Fibroblast of lung (primary cell): ENCODE measurements at regions not wholly inside any gene's neighbourhood (a gene's known extent, or its start where the extent isn't known, plus 50 kb on each side); places are given as distances from the start of the nearest gene placed in this dataset.

ENCODE experiments used
- DNase-seq, 2 donors: peaks; one replicate each; pipeline versions ENCODE4 v3.0.0 to v3.0.0-alpha.2; 2010; ENCODE audit warnings: low read depth in 2 of 2
- H2AFZ ChIP-seq: 2 replicates; pipeline ENCODE4 v1.5.1; 2012; ENCODE audit warnings: low read length, control low read depth, inconsistent platforms
- H3K27ac ChIP-seq: 2 replicates; pipeline ENCODE4 v1.5.1; 2011; ENCODE audit warnings: low read length, control low read depth; ENCODE audit not compliant: insufficient read depth
- H3K27me3 ChIP-seq: 2 replicates; pipeline ENCODE4 v1.5.1; 2011; ENCODE audit warnings: mild to moderate bottlenecking, low read length; ENCODE audit not compliant: control insufficient read depth, insufficient read depth
- H3K36me3 ChIP-seq: 2 replicates; pipeline ENCODE4 v1.5.1; 2011; ENCODE audit warnings: low read length; ENCODE audit not compliant: control insufficient read depth, insufficient read depth
- H3K4me1 ChIP-seq: 2 replicates; pipeline ENCODE4 v1.5.1; 2011; ENCODE audit warnings: low read length; ENCODE audit not compliant: control insufficient read depth, insufficient read depth; ENCODE audit errors: extremely low read depth
- H3K4me2 ChIP-seq: 2 replicates; pipeline ENCODE4 v1.5.1; 2011; ENCODE audit warnings: low read length, control low read depth; ENCODE audit not compliant: insufficient read depth; ENCODE audit errors: extremely low read depth
- H3K4me3 ChIP-seq, 4 experiments: fragments of 200-600 bp in 1 of 4; sonication (generic) in 1 of 4; replicated peaks in 1 of 4; 2 replicates each; pipeline ENCODE4 v1.5.1; 2011 to 2016; ENCODE audit warnings: low read length in 4 of 4, low read depth in 3 of 4, mild to moderate bottlenecking in 3 of 4, control low read depth in 2 of 4, inconsistent platforms in 1 of 4, mixed read lengths in 1 of 4; ENCODE audit not compliant: insufficient read depth in 1 of 4; ENCODE audit errors: control extremely low read depth in 1 of 4
- H3K79me2 ChIP-seq: 2 replicates; pipeline ENCODE4 v1.5.1; 2012; ENCODE audit warnings: mild to moderate bottlenecking, low read length, inconsistent platforms; ENCODE audit not compliant: control insufficient read depth, insufficient read depth
- H3K9ac ChIP-seq: 2 replicates; pipeline ENCODE4 v1.5.1; 2011; ENCODE audit warnings: mild to moderate bottlenecking, low read length, control low read depth; ENCODE audit not compliant: insufficient read depth
- H3K9me3 ChIP-seq: 2 replicates; pipeline ENCODE4 v1.5.1; 2012; ENCODE audit warnings: low read depth, low read length; ENCODE audit not compliant: control insufficient read depth, insufficient read depth
- H4K20me1 ChIP-seq: 2 replicates; pipeline ENCODE4 v1.5.1; 2011; ENCODE audit warnings: low read length; ENCODE audit not compliant: control insufficient read depth, insufficient read depth; ENCODE audit errors: extremely low read depth
- EZH2 ChIP-seq: IDR thresholded peaks from 2 replicates; pipeline ENCODE4 v1.5.1; 2012; ENCODE audit warnings: low read length, control low read depth, mild to moderate bottlenecking; ENCODE audit errors: missing control alignments
- TF ChIP-seq, protein P1 (sequence below), 2 donors: IDR thresholded peaks in 1 of 2; conservative IDR thresholded peaks in 1 of 2; 1 replicate in 1 of 2; 2 replicates in 1 of 2; pipeline ENCODE4 v1.5.1; 2011 to 2012; ENCODE audit warnings: low read length in 2 of 2, control low read depth in 1 of 2, inconsistent platforms in 1 of 2, low read depth in 1 of 2, mild to moderate bottlenecking in 1 of 2

DNA sequence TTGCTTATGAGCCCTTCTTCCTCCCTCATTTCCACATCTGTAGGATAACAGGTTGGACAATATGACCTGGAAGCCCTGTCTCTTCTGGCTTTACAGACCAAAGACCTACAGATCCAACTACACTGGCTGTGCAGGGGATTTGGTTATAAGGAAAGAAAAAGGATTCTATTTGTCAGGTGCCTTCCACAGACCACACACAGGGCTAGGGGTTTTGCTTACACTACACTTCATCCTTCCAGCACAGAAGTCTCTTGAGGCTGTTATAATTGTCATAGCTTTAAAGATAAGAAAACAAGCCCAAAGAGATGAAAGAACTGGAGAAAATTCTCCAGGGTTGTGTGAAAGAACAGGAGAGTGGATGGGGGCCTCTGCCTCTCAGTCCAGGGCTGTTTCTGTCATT, 302.6 kb downstream of the MYCN start:
- H3K4me1 ChIP-seq, result no peaks in the 10 kb centered on the region
- H3K36me3 ChIP-seq, result no peaks in the 10 kb centered on the region
- H2AFZ ChIP-seq, result no peak overlapping the region
- H3K4me2 ChIP-seq, result no peak overlapping the region
- no peaks in the 10 kb centered on the region for H3K79me2 ChIP-seq
- H4K20me1 ChIP-seq, result no peaks in the 10 kb centered on the region
- DNase-seq, result no peak
- TF ChIP-seq, protein P1, sequence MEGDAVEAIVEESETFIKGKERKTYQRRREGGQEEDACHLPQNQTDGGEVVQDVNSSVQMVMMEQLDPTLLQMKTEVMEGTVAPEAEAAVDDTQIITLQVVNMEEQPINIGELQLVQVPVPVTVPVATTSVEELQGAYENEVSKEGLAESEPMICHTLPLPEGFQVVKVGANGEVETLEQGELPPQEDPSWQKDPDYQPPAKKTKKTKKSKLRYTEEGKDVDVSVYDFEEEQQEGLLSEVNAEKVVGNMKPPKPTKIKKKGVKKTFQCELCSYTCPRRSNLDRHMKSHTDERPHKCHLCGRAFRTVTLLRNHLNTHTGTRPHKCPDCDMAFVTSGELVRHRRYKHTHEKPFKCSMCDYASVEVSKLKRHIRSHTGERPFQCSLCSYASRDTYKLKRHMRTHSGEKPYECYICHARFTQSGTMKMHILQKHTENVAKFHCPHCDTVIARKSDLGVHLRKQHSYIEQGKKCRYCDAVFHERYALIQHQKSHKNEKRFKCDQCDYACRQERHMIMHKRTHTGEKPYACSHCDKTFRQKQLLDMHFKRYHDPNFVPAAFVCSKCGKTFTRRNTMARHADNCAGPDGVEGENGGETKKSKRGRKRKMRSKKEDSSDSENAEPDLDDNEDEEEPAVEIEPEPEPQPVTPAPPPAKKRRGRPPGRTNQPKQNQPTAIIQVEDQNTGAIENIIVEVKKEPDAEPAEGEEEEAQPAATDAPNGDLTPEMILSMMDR (conservative IDR thresholded peaks at IDR 0.05 in 1 of 2, IDR thresholded peaks at IDR 0.05 in 1 of 2; ENCODE audit: low read depth in 1 of 2, low read length in 2 of 2), result no peak
- no peak for TF ChIP-seq EZH2
- no peak overlapping the region for H3K4me3 ChIP-seq
- H3K27ac ChIP-seq, result no peak overlapping the region
- no peak overlapping the region for H3K9ac ChIP-seq
- no peaks in the 10 kb centered on the region for H3K27me3 ChIP-seq
- H3K9me3 ChIP-seq, result no peaks in the 10 kb centered on the region

GRCh38 chr2:16241166-16242160, 301.1 kb downstream of the MYCN start:
- TF ChIP-seq EZH2, result no peak
- TF ChIP-seq, protein P1 (conservative IDR thresholded peaks at IDR 0.05 in 1 of 2, IDR thresholded peaks at IDR 0.05 in 1 of 2; ENCODE audit: low read depth in 1 of 2, low read length in 2 of 2), result no peak

GRCh38 chr2:16240402-16240801, 300.1 kb downstream of the MYCN start:
- H3K79me2 ChIP-seq, result no peaks in the 10 kb centered on the region
- H3K9ac ChIP-seq, result no peak overlapping the region
- H3K36me3 ChIP-seq, result no peaks in the 10 kb centered on the region
- DNase-seq, result no peak
- no peak overlapping the region for H3K4me3 ChIP-seq
- no peaks in the 10 kb centered on the region for H3K27me3 ChIP-seq
- H4K20me1 ChIP-seq, result no peaks in the 10 kb centered on the region
- H2AFZ ChIP-seq, result no peak overlapping the region
- no peak overlapping the region for H3K4me2 ChIP-seq
- H3K27ac ChIP-seq, result no peak overlapping the region
- H3K9me3 ChIP-seq, result no peaks in the 10 kb centered on the region
- TF ChIP-seq EZH2, result no peak
- TF ChIP-seq, protein P1 (conservative IDR thresholded peaks at IDR 0.05 in 1 of 2, IDR thresholded peaks at IDR 0.05 in 1 of 2; ENCODE audit: low read depth in 1 of 2, low read length in 2 of 2), result no peak
- H3K4me1 ChIP-seq, result no peaks in the 10 kb centered on the region

More at GRCh38 chr2:16241166-16242160, 301.1 kb downstream of the MYCN start:
- DNase-seq, result no peak
- H3K4me1 ChIP-seq, result no peaks in the 10 kb centered on the region
- H3K4me3 ChIP-seq, result no peak overlapping the region
- H4K20me1 ChIP-seq, result no peaks in the 10 kb centered on the region
- no peaks in the 10 kb centered on the region for H3K9me3 ChIP-seq
- H3K27me3 ChIP-seq, result no peaks in the 10 kb centered on the region
- H3K27ac ChIP-seq, result no peak overlapping the region
- H3K4me2 ChIP-seq, result no peak overlapping the region
- no peaks in the 10 kb centered on the region for H3K79me2 ChIP-seq
- H3K9ac ChIP-seq, result no peak overlapping the region
- H3K36me3 ChIP-seq, result no peaks in the 10 kb centered on the region
- no peak overlapping the region for H2AFZ ChIP-seq
